Sigmoid colon (tissue), 4 donors: ENCODE measurements at regions not wholly inside any gene's neighbourhood (a gene's known extent, or its start where the extent isn't known, plus 50 kb on each side); places are given as distances from the start of the nearest gene placed in this dataset.

Experiments
- CTCF ChIP-seq, 4 experiments: fragments of 450-650 bp in 3 of 4; fragments of 200-600 bp in 1 of 4; IDR thresholded peaks; one replicate each; pipeline ENCODE4 v1.5.1; 2016 to 2019; ENCODE audit warnings: antibody characterized with exemption in 4 of 4, mild to moderate bottlenecking in 3 of 4, moderate library complexity in 2 of 4
- EP300 ChIP-seq, 4 donors: sonication (generic); formaldehyde crosslinking; IDR thresholded peaks; one replicate each; pipeline ENCODE4 v1.6.1; 2017; ENCODE audit warnings: antibody characterized with exemption in 4 of 4
- POLR2A ChIP-seq, 2 donors: fragments of 450-650 bp; IDR thresholded peaks; one replicate each; pipeline ENCODE4 v1.6.1; 2016; ENCODE audit warnings: antibody characterized with exemption in 2 of 2, mild to moderate bottlenecking in 2 of 2, moderate library complexity in 2 of 2

GRCh38 chr21:22278366-22278765 lies 1280.2 kb downstream of the NCAM2 start:
- TF ChIP-seq CTCF (IDR thresholded peaks at IDR 0.05) (no peak), POLR2A (IDR thresholded peaks at IDR 0.05) (no peak), EP300 (IDR thresholded peaks at IDR 0.05) (no peak)
